Endodermal cell (in vitro differentiated cells): ENCODE measurements at regions not wholly inside any gene's neighbourhood (a gene's known extent, or its start where the extent isn't known, plus 50 kb on each side); places are given as distances from the start of the nearest gene placed in this dataset.

Source experiments
- DNase-seq: peaks from one replicate; pipeline ENCODE4 v3.0.0-alpha.2; 2017
- H3K27ac ChIP-seq: 2 replicates; pipeline ENCODE4 v1.5.1; 2013; ENCODE audit warnings: mild to moderate bottlenecking, low read depth, low read length, moderate library complexity
- H3K27me3 ChIP-seq: 2 replicates; pipeline ENCODE4 v1.6.1; 2013; ENCODE audit warnings: mild to moderate bottlenecking, low read length, moderate library complexity; ENCODE audit not compliant: insufficient read depth, control insufficient read depth, poor library complexity, severe bottlenecking
- H3K36me3 ChIP-seq: 2 replicates; pipeline ENCODE4 v1.7.0; 2013; ENCODE audit warnings: mild to moderate bottlenecking, low read length, moderate library complexity; ENCODE audit not compliant: control insufficient read depth, insufficient read depth
- H3K4me1 ChIP-seq: one replicate; pipeline ENCODE4 v1.7.0; 2013; ENCODE audit warnings: low read length; ENCODE audit not compliant: control insufficient read depth, insufficient read depth
- H3K4me3 ChIP-seq: 2 replicates; pipeline ENCODE4 v1.5.1; 2013; ENCODE audit warnings: mild to moderate bottlenecking, low read length, moderate library complexity
- H3K9ac ChIP-seq: 2 replicates; pipeline ENCODE4 v1.6.1; 2013; ENCODE audit warnings: mild to moderate bottlenecking, low read length, moderate library complexity; ENCODE audit not compliant: poor library complexity, severe bottlenecking; ENCODE audit errors: extremely low read depth
- H3K9me3 ChIP-seq: 2 replicates; pipeline ENCODE4 v1.6.1; 2013; ENCODE audit warnings: mild to moderate bottlenecking, low read length, moderate library complexity; ENCODE audit not compliant: control insufficient read depth
- H3K27ac Mint-ChIP-seq: 2 replicates; pipeline ENCODE4 v1.8.0; 2020; ENCODE audit warnings: mixed read lengths
- H3K27me3 Mint-ChIP-seq: 2 replicates; pipeline ENCODE4 v1.8.0; 2021; ENCODE audit warnings: mild to moderate bottlenecking, mixed read lengths; ENCODE audit not compliant: insufficient read depth
- H3K36me3 Mint-ChIP-seq: 2 replicates; pipeline ENCODE4 v1.8.0; 2020; ENCODE audit warnings: low read depth, mixed read lengths
- H3K4me1 Mint-ChIP-seq: 2 replicates; pipeline ENCODE4 v1.8.0; 2020; ENCODE audit warnings: mixed read lengths
- H3K4me3 Mint-ChIP-seq: 2 replicates; pipeline ENCODE4 v1.8.0; 2020; ENCODE audit warnings: mild to moderate bottlenecking, moderate library complexity, mixed read lengths
- H3K9me3 Mint-ChIP-seq: 2 replicates; pipeline ENCODE4 v1.8.0; 2020; ENCODE audit warnings: mild to moderate bottlenecking, mixed read lengths
- CTCF ChIP-seq: fragments of 200-600 bp; sonication (generic); conservative IDR thresholded peaks from 2 replicates; pipeline ENCODE4 v1.5.0; 2021; ENCODE audit warnings: antibody characterized with exemption, mild to moderate bottlenecking
- WGBS, 2 experiments: methylation state at CpG; one replicate each; pipeline versions ENCODE4 v1.1.5 to v1.1.7; 2013; ENCODE audit warnings: missing lambda C conversion rate in 2 of 2, mixed read lengths in 1 of 2; ENCODE audit not compliant: insufficient coverage in 1 of 2, insufficient read length in 1 of 2; 5-methylcytosine and 5-hydroxymethylcytosine counted together

- H3K27me3 Mint-ChIP-seq, result no peaks in the 10 kb centered on the region
- no peak overlapping the region for H3K27ac Mint-ChIP-seq
- H3K4me1 ChIP-seq, result peaks cover 3% of the 10 kb centered on the region
Measured at GRCh38 chr4:138915756-138916155, 99.8 kb upstream of the NOCT start.

DNA sequence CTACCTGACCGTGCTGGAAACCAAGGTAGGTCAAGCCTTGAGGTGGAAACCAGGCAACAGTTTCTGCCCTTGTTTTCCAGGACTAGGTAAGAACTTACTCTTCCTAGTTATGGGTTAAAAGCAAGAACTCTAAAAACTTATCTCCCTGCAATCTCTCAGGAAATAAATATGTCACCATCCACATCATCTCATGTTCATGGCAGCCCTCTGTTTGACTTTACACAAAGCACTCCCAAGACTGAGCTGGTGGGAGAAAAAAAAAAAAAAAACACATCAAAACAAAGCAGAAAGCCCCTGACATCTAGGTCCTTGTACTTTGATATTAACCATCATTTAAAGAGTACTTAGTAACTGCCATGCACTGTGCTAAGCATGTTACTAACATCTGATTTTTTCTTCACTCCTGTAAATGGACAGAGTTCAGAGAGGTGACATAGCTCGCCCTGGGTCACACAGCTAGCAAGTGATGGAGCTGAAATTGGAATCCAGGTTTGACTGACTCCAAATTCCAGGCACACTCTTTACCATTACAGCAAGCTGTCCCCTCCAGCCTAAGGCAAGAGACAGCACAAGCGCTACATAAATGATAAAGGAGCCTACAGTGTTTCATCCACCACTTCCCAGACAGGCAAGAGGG is 102.8 kb upstream of the NOCT start:
- 78 to 100% methylated on average over 2 to 3 of the region's 3 CpGs for WGBS, 2 experiments
- H3K4me1 ChIP-seq, result peaks cover 5% of the 10 kb centered on the region
- no peak overlapping the region for H3K4me3 ChIP-seq
- H3K27ac ChIP-seq, result no peak overlapping the region
- H3K27me3 Mint-ChIP-seq, result no peaks in the 10 kb centered on the region
- peaks cover 45% of the 10 kb centered on the region for H3K4me1 Mint-ChIP-seq
- no peak overlapping the region for H3K4me3 Mint-ChIP-seq
- no peak for DNase-seq
- H3K9me3 Mint-ChIP-seq, result no peaks in the 10 kb centered on the region
- H3K9me3 ChIP-seq, result no peaks in the 10 kb centered on the region
- peak overlapping the region; percentile 60 for H3K27ac Mint-ChIP-seq
- H3K36me3 ChIP-seq, result no peaks in the 10 kb centered on the region
- no peaks in the 10 kb centered on the region for H3K36me3 Mint-ChIP-seq
- no peak for TF ChIP-seq CTCF
- H3K27me3 ChIP-seq, result no peaks in the 10 kb centered on the region
- no peak overlapping the region for H3K9ac ChIP-seq

More at GRCh38 chr4:138915756-138916155, 99.8 kb upstream of the NOCT start:
- TF ChIP-seq CTCF, result no peak
- Histone ChIP-seq H3K4me3 (no peak overlapping the region), H3K27ac (no peak overlapping the region), H3K9me3 (no peaks in the 10 kb centered on the region), H3K9ac (no peak overlapping the region), H3K27me3 (no peaks in the 10 kb centered on the region), H3K36me3 (no peaks in the 10 kb centered on the region)
- no peak for DNase-seq
- Mint-ChIP-seq H3K9me3 (no peaks in the 10 kb centered on the region), H3K36me3 (no peaks in the 10 kb centered on the region), H3K4me3 (no peak overlapping the region), H3K4me1 (peaks cover 35% of the 10 kb centered on the region)

DNA sequence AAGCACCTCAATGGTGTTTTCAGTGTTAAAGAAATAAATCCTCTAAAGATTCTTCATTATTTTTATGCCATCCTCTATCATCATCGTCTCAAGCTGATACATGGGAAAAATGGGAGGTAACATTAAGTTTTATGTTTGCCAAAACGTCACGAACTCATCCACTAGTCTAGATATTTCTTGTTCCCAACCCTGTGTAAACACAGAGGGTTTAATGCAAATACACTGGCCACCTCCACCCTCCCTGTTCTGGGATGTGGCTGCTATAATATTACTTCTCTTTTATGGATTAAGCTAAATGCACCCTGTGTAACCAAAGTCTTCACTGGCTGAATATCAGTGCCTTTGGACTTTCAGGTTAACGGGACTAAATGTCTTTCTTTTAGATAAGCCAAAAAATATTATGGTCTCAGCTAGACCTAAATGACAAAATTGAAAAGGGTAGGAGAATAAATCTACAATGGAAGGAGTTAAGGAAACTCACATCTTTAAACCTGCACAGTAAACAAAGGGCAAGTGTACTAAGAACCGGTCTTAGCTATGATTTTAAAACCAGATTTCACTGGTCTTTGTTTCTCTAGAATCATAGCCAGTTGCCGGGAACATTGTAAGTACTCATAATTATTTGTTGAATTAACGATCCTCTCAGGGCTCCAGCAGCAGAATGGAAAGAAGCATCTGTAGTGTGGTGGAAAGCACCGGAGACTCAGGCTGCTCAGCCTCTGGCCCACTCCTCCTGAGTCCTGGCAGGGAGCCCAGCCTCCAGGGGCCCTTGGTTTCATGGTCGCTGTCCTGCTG is 103.5 kb upstream of the NOCT start:
- H3K4me3 ChIP-seq, result no peak overlapping the region
- no peak overlapping the region for H3K4me3 Mint-ChIP-seq
- no peaks in the 10 kb centered on the region for H3K27me3 ChIP-seq
- H3K4me1 ChIP-seq, result peaks cover 5% of the 10 kb centered on the region
- H3K9me3 ChIP-seq, result no peaks in the 10 kb centered on the region
- no peak for DNase-seq
- TF ChIP-seq CTCF, result no peak
- H3K4me1 Mint-ChIP-seq, result peaks cover 45% of the 10 kb centered on the region
- H3K27ac ChIP-seq, result no peak overlapping the region
- H3K9ac ChIP-seq, result no peak overlapping the region
- H3K27ac Mint-ChIP-seq, result peak overlapping the region; percentile 60
- H3K27me3 Mint-ChIP-seq, result no peaks in the 10 kb centered on the region
- no peaks in the 10 kb centered on the region for H3K36me3 Mint-ChIP-seq
- 91 to 92% methylated on average over 4 to 8 of the region's 9 CpGs for WGBS, 2 experiments
- H3K9me3 Mint-ChIP-seq, result no peaks in the 10 kb centered on the region
- no peaks in the 10 kb centered on the region for H3K36me3 ChIP-seq
